HG02642 (cell line): ENCODE measurements at regions not wholly inside any gene's neighbourhood (a gene's known extent, or its start where the extent isn't known, plus 50 kb on each side); places are given as distances from the start of the nearest gene placed in this dataset.

ENCODE experiments used
- ATAC-seq: cut with Tn5 transposase; IDR thresholded peaks from one replicate; pipeline ENCODE4 v1.9.1; 2021; ENCODE audit warnings: mild to moderate bottlenecking; ENCODE audit not compliant: unreplicated experiment, poor library complexity

DNA sequence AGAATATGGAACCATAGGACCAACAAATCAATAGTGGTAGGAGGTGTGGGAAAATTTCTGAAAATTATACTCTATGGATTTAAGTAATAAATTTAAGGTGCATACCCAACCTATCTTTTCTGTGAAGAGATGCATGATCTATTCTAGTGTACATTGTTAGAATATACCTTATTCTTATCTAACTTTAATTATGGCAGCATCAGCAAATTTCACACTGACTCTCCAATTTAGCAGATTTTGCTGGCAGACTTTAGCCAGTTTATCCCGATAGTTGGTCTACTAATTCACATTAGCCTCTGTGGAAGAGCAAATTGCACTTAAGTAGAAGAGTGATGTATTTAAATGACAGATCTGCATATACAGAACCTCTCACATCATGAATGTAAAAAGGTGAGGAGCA lies 400.0 kb downstream of the PLA2G4A start:
- no peak for ATAC-seq

DNA sequence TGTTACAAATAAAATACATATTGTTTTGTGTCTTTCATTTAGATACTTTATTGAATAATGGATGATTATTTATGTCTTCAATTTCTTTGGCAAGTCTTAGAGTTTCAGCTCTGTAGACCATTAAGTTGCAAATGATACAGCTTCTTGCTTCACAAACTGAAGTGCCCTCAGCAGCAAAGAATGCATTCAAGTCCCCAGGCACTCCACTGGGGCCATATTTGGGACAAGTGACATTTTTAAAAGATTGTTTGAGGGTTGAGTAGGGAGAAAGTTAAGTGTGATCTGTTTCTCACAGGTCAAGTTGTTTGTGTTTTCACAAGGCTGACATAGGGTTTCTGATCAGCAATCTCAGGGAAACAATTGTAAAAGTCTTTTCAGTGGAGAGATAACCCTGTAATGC lies 400.7 kb downstream of the PLA2G4A start:
- ATAC-seq: no peak

GRCh38 chr1:187234706-187235105 lies 406.0 kb downstream of the PLA2G4A start:
- ATAC-seq: no peak

DNA sequence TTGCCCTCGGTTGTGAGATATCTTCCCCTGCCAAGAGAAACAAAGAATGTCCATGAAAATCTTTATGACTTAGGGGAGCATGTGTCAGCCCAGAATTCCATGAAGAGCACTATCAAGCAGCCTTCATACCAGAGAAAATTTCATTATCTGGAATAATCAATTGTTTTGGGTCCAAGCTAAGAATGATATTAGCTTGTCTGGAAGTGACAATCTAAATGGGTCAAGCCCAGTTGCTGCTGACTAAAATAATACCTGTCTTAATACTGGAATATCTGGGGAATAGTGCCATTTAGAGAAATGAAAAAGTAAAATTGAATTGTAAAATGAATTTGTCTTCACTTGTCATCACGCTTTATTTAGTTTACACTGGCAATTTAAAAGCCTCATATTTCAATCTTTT lies 407.4 kb downstream of the PLA2G4A start:
- ATAC-seq: no peak

- ATAC-seq: no peak
Measured at GRCh38 chr1:187236676-187237075, 407.9 kb downstream of the PLA2G4A start.

- no peak for ATAC-seq
Measured at GRCh38 chr1:187237542-187237941, 408.8 kb downstream of the PLA2G4A start.

DNA sequence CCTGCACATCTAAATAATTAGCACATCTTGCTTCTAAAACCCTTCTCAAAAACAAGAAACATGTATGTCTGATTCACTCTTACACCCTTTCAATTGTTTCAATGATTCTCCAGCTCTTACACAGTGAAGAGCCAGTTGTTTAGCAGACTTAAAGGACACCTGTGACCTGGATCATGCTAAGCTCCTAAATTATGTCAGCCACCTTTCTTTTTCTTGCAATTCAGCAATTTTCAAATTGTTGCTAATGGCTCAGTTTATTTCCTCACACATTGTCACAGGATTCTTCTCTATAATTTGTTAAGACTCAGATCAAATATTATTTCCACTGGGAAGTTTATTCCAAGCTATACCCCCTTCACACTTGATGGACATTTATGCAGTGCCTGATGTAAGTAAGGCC lies 413.2 kb downstream of the PLA2G4A start:
- ATAC-seq: no peak

GRCh38 chr1:187244623-187245022 lies 415.9 kb downstream of the PLA2G4A start:
- no peak for ATAC-seq

DNA sequence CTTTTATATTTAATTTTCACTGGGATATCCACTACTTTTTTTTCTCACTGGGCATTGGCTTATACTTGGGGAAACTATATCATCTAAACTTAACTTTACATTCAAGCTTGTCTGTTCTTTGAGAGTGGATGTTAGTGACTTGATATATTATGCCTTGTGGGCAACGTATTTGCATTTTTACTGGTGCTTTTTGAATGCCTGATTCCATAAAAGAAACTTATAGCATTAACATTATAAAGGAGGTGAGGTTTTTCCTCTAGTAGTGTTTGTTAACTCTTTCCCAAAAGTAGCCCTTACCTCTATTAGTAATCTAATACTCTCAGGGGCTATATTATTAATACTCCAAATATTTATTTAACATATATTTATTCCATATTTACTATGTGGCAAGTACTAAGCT lies 416.5 kb downstream of the PLA2G4A start:
- no peak for ATAC-seq

GRCh38 chr1:187249196-187249595 lies 420.4 kb downstream of the PLA2G4A start:
- no peak for ATAC-seq

DNA sequence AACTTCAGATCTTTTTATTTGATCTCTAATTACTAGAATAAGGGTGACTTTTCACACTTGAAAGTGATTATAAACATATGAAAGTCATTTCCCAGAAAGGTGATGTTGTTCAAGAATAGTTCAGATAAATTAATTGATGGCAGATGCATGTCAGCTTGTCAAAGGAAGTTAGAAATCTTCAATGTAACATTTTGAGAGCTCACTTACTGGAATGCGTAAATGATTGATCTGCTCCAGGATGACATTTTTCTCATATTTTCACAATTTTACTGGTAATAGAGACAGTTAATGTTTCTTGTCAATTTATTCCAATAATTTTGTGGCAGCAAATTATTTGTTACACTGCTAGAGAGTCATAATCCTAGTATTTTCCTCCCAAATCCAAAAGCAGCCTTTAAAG lies 424.2 kb downstream of the PLA2G4A start:
- ATAC-seq: no peak

- no peak for ATAC-seq
Measured at GRCh38 chr1:187257476-187257875, 428.7 kb downstream of the PLA2G4A start.

- ATAC-seq: no peak
Measured at GRCh38 chr1:187261637-187262036, 432.9 kb downstream of the PLA2G4A start.

DNA sequence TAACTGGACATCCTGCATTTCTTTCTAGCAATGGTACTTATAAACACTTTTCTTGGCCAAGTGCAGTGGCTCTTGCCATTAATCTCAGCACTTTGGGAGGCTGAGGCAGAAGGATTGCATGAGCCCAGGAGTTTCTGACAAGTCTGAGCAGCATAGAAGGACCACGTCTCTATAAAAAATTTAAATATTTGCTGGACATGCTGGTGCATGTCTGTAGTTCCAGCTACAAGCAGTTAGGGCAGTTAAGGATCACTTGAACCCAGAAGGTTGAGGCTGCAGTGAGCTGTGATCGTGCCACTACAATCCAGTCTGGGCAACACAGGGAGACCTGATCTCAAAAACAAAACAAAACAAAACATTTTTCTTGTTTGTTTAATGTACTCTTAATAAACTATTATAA lies 434.0 kb downstream of the PLA2G4A start:
- no peak for ATAC-seq

- ATAC-seq: no peak
Measured at GRCh38 chr1:187264995-187265602, 436.4 kb downstream of the PLA2G4A start.

DNA sequence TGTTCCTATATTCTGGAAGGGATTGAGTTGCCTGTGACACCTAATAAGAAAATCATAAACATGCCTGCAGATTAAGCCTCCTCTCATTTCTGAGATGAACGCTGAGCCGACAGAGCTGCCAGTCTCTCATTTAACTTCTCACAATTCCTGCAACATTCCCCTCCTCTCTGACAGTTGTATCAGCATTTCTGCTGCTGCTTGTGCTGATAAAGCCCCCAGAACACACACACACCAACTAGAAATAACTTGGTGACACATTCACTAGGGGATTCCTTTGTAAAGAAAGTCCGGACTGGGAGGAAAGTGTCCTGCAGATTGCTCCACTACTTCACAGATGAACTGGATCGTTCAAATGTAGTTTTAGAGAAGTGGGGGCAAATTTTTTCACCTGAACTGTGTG lies 437.3 kb downstream of the PLA2G4A start:
- no peak for ATAC-seq

GRCh38 chr1:187267827-187268226 lies 439.1 kb downstream of the PLA2G4A start:
- no peak for ATAC-seq

GRCh38 chr1:187270256-187270655 lies 441.5 kb downstream of the PLA2G4A start:
- ATAC-seq: no peak

GRCh38 chr1:187275346-187275745 lies 446.6 kb downstream of the PLA2G4A start:
- ATAC-seq: no peak

DNA sequence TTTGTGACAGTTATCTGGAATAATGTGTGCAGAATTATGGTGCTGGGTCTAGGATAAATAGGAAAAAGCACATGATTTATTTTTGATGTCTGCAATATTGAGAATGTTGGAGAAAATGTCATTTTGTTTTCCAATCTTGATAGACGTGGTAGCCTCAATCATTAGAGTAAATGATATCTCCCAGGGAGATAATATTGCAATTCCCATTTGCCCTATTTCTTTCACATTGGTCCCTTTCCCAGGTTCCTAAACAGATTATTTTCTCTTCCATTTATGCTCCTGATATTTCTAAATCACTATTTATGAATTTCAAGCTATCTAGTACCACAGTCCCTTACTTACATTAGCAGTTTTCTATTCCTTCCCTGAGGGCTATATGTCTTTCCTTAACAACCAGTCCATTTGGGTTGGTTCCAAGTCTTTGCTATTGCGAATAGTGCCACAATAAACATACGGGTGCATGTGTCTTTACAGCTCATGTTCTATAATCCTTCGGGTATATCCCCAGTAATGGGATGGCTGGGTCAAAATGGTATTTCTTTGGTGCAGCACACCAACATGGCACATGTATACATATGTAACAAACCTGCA lies 447.3 kb downstream of the PLA2G4A start:
- ATAC-seq: no peak

GRCh38 chr1:187276677-187277076 lies 447.9 kb downstream of the PLA2G4A start:
- ATAC-seq: no peak

- no peak for ATAC-seq
Measured at GRCh38 chr1:187280031-187280430, 451.3 kb downstream of the PLA2G4A start.
